Ovary (tissue), 7 donors: ENCODE measurements at regions not wholly inside any gene's neighbourhood (a gene's known extent, or its start where the extent isn't known, plus 50 kb on each side); places are given as distances from the start of the nearest gene placed in this dataset.

ENCODE experiments used
- DNase-seq, 5 donors: peaks; one replicate each; pipeline ENCODE4 v3.0.0-alpha.2; 2019 to 2020
- H3K27ac ChIP-seq, 2 donors: fragments of 200-600 bp; one replicate each; pipeline versions ENCODE4 v1.5.1 to v1.8.0; 2019 to 2022
- H3K27me3 ChIP-seq: fragments of 200-600 bp; one replicate; pipeline ENCODE4 v1.8.0; 2022
- H3K36me3 ChIP-seq: fragments of 200-600 bp; sonication (generic); one replicate; pipeline ENCODE4 v1.5.1; 2019
- H3K4me1 ChIP-seq: one replicate; pipeline ENCODE4 v1.8.1; 2013; ENCODE audit warnings: mild to moderate bottlenecking, moderate library complexity; ENCODE audit not compliant: insufficient read depth
- H3K4me3 ChIP-seq: fragments of 200-600 bp; sonication (generic); one replicate; pipeline ENCODE4 v1.5.1; 2017
- H3K9me3 ChIP-seq, 2 donors: fragments of 200-600 bp in 1 of 2; sonication (generic) in 1 of 2; one replicate each; pipeline versions ENCODE4 v1.5.1 to v1.8.1; 2013 to 2019; ENCODE audit warnings: mild to moderate bottlenecking in 1 of 2, moderate library complexity in 1 of 2
- CTCF ChIP-seq, 3 donors: fragments of 450-650 bp in 2 of 3; fragments of 200-600 bp in 1 of 3; IDR thresholded peaks; one replicate each; pipeline versions ENCODE4 v1.5.1 to v1.8.0; 2016 to 2022; ENCODE audit warnings: antibody characterized with exemption in 3 of 3, mild to moderate bottlenecking in 1 of 3
- EP300 ChIP-seq: sonication (generic); formaldehyde crosslinking; IDR thresholded peaks from one replicate; pipeline ENCODE4 v1.6.1; 2017; ENCODE audit warnings: antibody characterized with exemption
- POLR2A ChIP-seq: fragments of 450-650 bp; IDR thresholded peaks from one replicate; pipeline ENCODE4 v1.6.1; 2017; ENCODE audit warnings: antibody characterized with exemption, mild to moderate bottlenecking, moderate library complexity
- WGBS, 3 donors: extraction: QIAGEN DNeasy Blood & Tissue Kit in 1 of 3; methylation state at CpG; one replicate each; pipeline versions ENCODE4 v1.1.5 to v1.1.7; 2013 to 2017; 5-methylcytosine and 5-hydroxymethylcytosine counted together
- intact Hi-C, 4 donors: fragments of 100-400 bp; cut with DNase I; formaldehyde crosslinking; loops; one replicate each; pipeline versions ENCODE4 v1.11.0 to v1.15.1; 2022 to 2023
- donor health status: DM: no; HTN: no; CAD: no; lungs with moderate emphysema.
- donor health status: DM: no; HTN: no; CAD: no.
- donor health status: Bipolar disorder and iron deficiency.
- donor health status: DM: no; HTN: no; CAD: no.
- donor health status: DM: yes; HTN: yes; CAD: no.

GRCh38 chr13:68007576-68007975 is 777.4 kb upstream of the PCDH9 start:
- Histone ChIP-seq H3K9me3 (no peaks in the 10 kb centered on the region), H3K4me1 (no peaks in the 10 kb centered on the region), H3K4me3 (no peak overlapping the region), H3K27me3 (no peaks in the 10 kb centered on the region), H3K27ac (no peak overlapping the region), H3K36me3 (no peaks in the 10 kb centered on the region)
- no peak for TF ChIP-seq CTCF (IDR thresholded peaks at IDR 0.05)
- no peak for TF ChIP-seq EP300
- TF ChIP-seq POLR2A, result no peak
- intact Hi-C loops, result no loop called here
- 80 to 85% (median 84%) methylated on average over 1 of the region's 1 CpG for WGBS, 3 donors
- no peak for DNase-seq

GRCh38 chr13:67996101-67996500 is 766.0 kb upstream of the PCDH9 start:
- WGBS, 3 donors, result 91 to 92% (median 91%) methylated on average over 11 of the region's 11 CpGs

GRCh38 chr13:67990868-67991267 is 760.7 kb upstream of the PCDH9 start:
- no peaks in the 10 kb centered on the region for H3K4me1 ChIP-seq
- H3K27ac ChIP-seq, result no peak overlapping the region
- no peaks in the 10 kb centered on the region for H3K9me3 ChIP-seq
- no peak for TF ChIP-seq CTCF (IDR thresholded peaks at IDR 0.05)
- TF ChIP-seq POLR2A, result no peak
- TF ChIP-seq EP300, result no peak
- H3K36me3 ChIP-seq, result no peaks in the 10 kb centered on the region
- 94 to 95% (median 94%) methylated on average over 4 of the region's 4 CpGs for WGBS, 3 donors
- H3K4me3 ChIP-seq, result no peak overlapping the region
- no peaks in the 10 kb centered on the region for H3K27me3 ChIP-seq
- intact Hi-C loops, result no loop called here
- DNase-seq, result no peak

More at GRCh38 chr13:67996101-67996500, 766.0 kb upstream of the PCDH9 start:
- Histone ChIP-seq H3K9me3 (no peaks in the 10 kb centered on the region), H3K27ac (no peak overlapping the region), H3K36me3 (no peaks in the 10 kb centered on the region), H3K4me3 (no peak overlapping the region), H3K27me3 (no peaks in the 10 kb centered on the region), H3K4me1 (no peaks in the 10 kb centered on the region)
- TF ChIP-seq CTCF (IDR thresholded peaks at IDR 0.05), result no peak
- no peak for TF ChIP-seq POLR2A
- TF ChIP-seq EP300, result no peak
- intact Hi-C loops, result no loop called here
- no peak for DNase-seq

- WGBS, 3 donors, result 76 to 96% (median 93%) methylated on average over 1 of the region's 1 CpG
- H3K27me3 ChIP-seq, result no peaks in the 10 kb centered on the region
- intact Hi-C loops, result no loop called here
- DNase-seq, result no peak
- H3K36me3 ChIP-seq, result no peaks in the 10 kb centered on the region
- no peaks in the 10 kb centered on the region for H3K9me3 ChIP-seq
- H3K4me3 ChIP-seq, result no peak overlapping the region
- H3K4me1 ChIP-seq, result no peaks in the 10 kb centered on the region
- no peak overlapping the region for H3K27ac ChIP-seq
- no peak for TF ChIP-seq CTCF (IDR thresholded peaks at IDR 0.05)
- no peak for TF ChIP-seq POLR2A
- TF ChIP-seq EP300, result no peak
Observed at GRCh38 chr13:67986234-67986633, 756.1 kb upstream of the PCDH9 start.
